ENCODE measurements at regions not wholly inside any gene's neighbourhood (a gene's known extent, or its start where the extent isn't known, plus 50 kb on each side); places are given as distances from the start of the nearest gene placed in this dataset.

GRCh38 chr5:68818870-68819269 is 274.9 kb upstream of the SLC30A5 start:
- H3K27ac ChIP-seq (ENCODE audit: low read depth, low read length): no peak overlapping the region
- no peaks in the 10 kb centered on the region for H3K79me2 ChIP-seq (ENCODE audit: insufficient read depth, low read length)
- DNase-seq (ENCODE audit: low read depth, low spot score) (no peak), ATAC-seq (no peak)
- POLR2A ChIA-PET: no interaction called here
- no TSS peak for BruUV-seq (replicated peaks)
- CTCF ChIA-PET: no interaction called here
- no peaks in the 10 kb centered on the region for H3K9me3 ChIP-seq (ENCODE audit: control insufficient read depth in 1 of 2, insufficient read depth in 1 of 2, low read depth in 1 of 2, low read length in 2 of 2)
- no peaks in the 10 kb centered on the region for H3K27me3 ChIP-seq (ENCODE audit: insufficient read depth, low read length)
- RAD21 ChIA-PET (ENCODE audit: low non-redundant PET in 1 of 2, low total read pairs in 2 of 2, uncharacterized antibody in 2 of 2, unreplicated experiment in 2 of 2): no interaction called here
- no peak overlapping the region for H3K4me2 ChIP-seq (ENCODE audit: low read length)
- H3K36me3 ChIP-seq (ENCODE audit: control insufficient read depth in 1 of 2, insufficient read depth in 2 of 2, low read length in 2 of 2): no peaks in the 10 kb centered on the region
- H3K4me3 ChIP-seq (replicated peaks in 1 of 2; ENCODE audit: low read depth in 1 of 2, low read length in 2 of 2): no peak overlapping the region
- H3K9me2 ChIP-seq (ENCODE audit: insufficient read depth): no peaks in the 10 kb centered on the region
- no peak overlapping the region for H3K9ac ChIP-seq (ENCODE audit: low read length)
- H3K4me1 ChIP-seq (ENCODE audit: control insufficient read depth in 1 of 2, insufficient read depth in 2 of 2, low read length in 2 of 2): no peaks in the 10 kb centered on the region
- no peak for TF ChIP-seq CBX3 (IDR thresholded peaks at IDR 0.05; ENCODE audit: low read depth)
- intact Hi-C loops (cut with micrococcal nuclease): loop anchor here (10.0 kb wide), 1 partner anchor 64 kb away; no protein-coding TSS in a partner anchor
- no peak overlapping the region for H2AFZ ChIP-seq (ENCODE audit: low read depth, low read length, poor library complexity, severe bottlenecking)
- H4K20me1 ChIP-seq (ENCODE audit: insufficient read depth): no peaks in the 10 kb centered on the region

- no peaks in the 10 kb centered on the region for H3K79me2 ChIP-seq (ENCODE audit: insufficient read depth, low read length)
- H3K27ac ChIP-seq (ENCODE audit: low read depth, low read length): no peak overlapping the region
- no peaks in the 10 kb centered on the region for H4K20me1 ChIP-seq (ENCODE audit: insufficient read depth)
- no peak for DNase-seq (ENCODE audit: low read depth, low spot score)
- H3K27me3 ChIP-seq (ENCODE audit: insufficient read depth, low read length): no peaks in the 10 kb centered on the region; the same call in 1 of the 2 replicates
- H3K9me3 ChIP-seq (ENCODE audit: control insufficient read depth in 1 of 2, insufficient read depth in 1 of 2, low read depth in 1 of 2, low read length in 2 of 2): no peaks in the 10 kb centered on the region
- CTCF ChIA-PET: no interaction called here
- intact Hi-C loops (cut with micrococcal nuclease): no loop called here
- no peak overlapping the region for H3K4me2 ChIP-seq (ENCODE audit: low read length)
- H3K9me2 ChIP-seq (ENCODE audit: insufficient read depth): no peaks in the 10 kb centered on the region
- no peak overlapping the region for H3K4me3 ChIP-seq (replicated peaks in 1 of 2; ENCODE audit: low read depth in 1 of 2, low read length in 2 of 2)
- no peaks in the 10 kb centered on the region for H3K36me3 ChIP-seq (ENCODE audit: control insufficient read depth in 1 of 2, insufficient read depth in 2 of 2, low read length in 2 of 2)
- BruUV-seq (replicated peaks): no TSS peak
- POLR2A ChIA-PET: no interaction called here
- RAD21 ChIA-PET (ENCODE audit: low non-redundant PET in 1 of 2, low total read pairs in 2 of 2, uncharacterized antibody in 2 of 2, unreplicated experiment in 2 of 2): no interaction called here
- H3K9ac ChIP-seq (ENCODE audit: low read length): no peak overlapping the region
- H2AFZ ChIP-seq (ENCODE audit: low read depth, low read length, poor library complexity, severe bottlenecking): no peak overlapping the region
- no peaks in the 10 kb centered on the region for H3K4me1 ChIP-seq (ENCODE audit: control insufficient read depth in 1 of 2, insufficient read depth in 2 of 2, low read length in 2 of 2)
- ATAC-seq: no peak
- TF ChIP-seq SIN3A (IDR thresholded peaks at IDR 0.05; ENCODE audit: low read depth) (no peak), FOSL1 (IDR thresholded peaks at IDR 0.05; ENCODE audit: low read depth) (no peak), CEBPB (IDR thresholded peaks at IDR 0.05; ENCODE audit: low read depth) (no peak), ELF1 (IDR thresholded peaks at IDR 0.05; ENCODE audit: borderline replicate concordance, low read depth) (no peak), POLR2A (IDR thresholded peaks at IDR 0.05; ENCODE audit: borderline replicate concordance, extremely low read depth, insufficient read depth, insufficient read length) (no peak), ZNF274 (IDR thresholded peaks at IDR 0.05; ENCODE audit: low read depth, low read length) (no peak), CTCF (IDR thresholded peaks at IDR 0.05 in 2 of 3, conservative IDR thresholded peaks at IDR 0.05 in 1 of 3; ENCODE audit: borderline replicate concordance in 1 of 3, insufficient read depth in 1 of 3, low read depth in 2 of 3, low read length in 2 of 3) (no peak), YY1 (IDR thresholded peaks at IDR 0.05; ENCODE audit: extremely low read depth, insufficient replicate concordance, low read depth, low read length) (no peak), ZBTB33 (IDR thresholded peaks at IDR 0.05; ENCODE audit: extremely low read depth, insufficient replicate concordance, low read length) (no peak), REST (IDR thresholded peaks at IDR 0.05; ENCODE audit: low read depth) (no peak), ATF3 (IDR thresholded peaks at IDR 0.05) (no peak), JUND (IDR thresholded peaks at IDR 0.05) (no peak), SRF (IDR thresholded peaks at IDR 0.05; ENCODE audit: low read depth) (no peak), CBX3 (IDR thresholded peaks at IDR 0.05; ENCODE audit: low read depth) (no peak)
These were observed 272.8 kb upstream of the SLC30A5 start for GRCh38 chr5:68821056-68821455.

Measured in HCT116 (cell line).